HL-60 (cell line): ENCODE measurements at regions not wholly inside any gene's neighbourhood (a gene's known extent, or its start where the extent isn't known, plus 50 kb on each side); places are given as distances from the start of the nearest gene placed in this dataset.

ENCODE experiments used
- DNase-seq, 2 experiments: peaks; one replicate each; pipeline ENCODE4 v3.0.0-alpha.2; 2010 to 2020; ENCODE audit warnings: low read depth in 1 of 2, low spot score in 1 of 2
- H3K27ac ChIP-seq: fragments of 250-450 bp; sonication (Bioruptor Pico); replicated peaks from 2 replicates; pipeline ENCODE4 v1.5.1; 2020; ENCODE audit warnings: mild to moderate bottlenecking, moderate library complexity
- H3K27me3 ChIP-seq: fragments of 250-450 bp; sonication (Bioruptor Pico); 2 replicates; pipeline ENCODE4 v1.5.1; 2021; ENCODE audit warnings: mild to moderate bottlenecking, moderate library complexity; ENCODE audit not compliant: insufficient read depth, poor library complexity, severe bottlenecking
- H3K4me3 ChIP-seq: replicated peaks from 2 replicates; pipeline ENCODE4 v1.5.1; 2011; ENCODE audit warnings: mild to moderate bottlenecking, control low read depth, low read length; ENCODE audit not compliant: insufficient read depth
- GABPA ChIP-seq: IDR thresholded peaks from 2 replicates; pipeline ENCODE4 v1.6.1; 2012; ENCODE audit warnings: low read depth
- POLR2AphosphoS5 ChIP-seq: IDR thresholded peaks from 2 replicates; pipeline ENCODE4 v1.6.1; 2012; ENCODE audit warnings: low read depth
- SPI1 ChIP-seq: IDR thresholded peaks from 2 replicates; pipeline ENCODE4 v1.6.1; 2012; ENCODE audit warnings: low read depth, mild to moderate bottlenecking, borderline replicate concordance
- TF ChIP-seq, protein P1 (sequence below): IDR thresholded peaks from 2 replicates; pipeline ENCODE4 v1.6.1; 2012; ENCODE audit warnings: low read depth; ENCODE audit not compliant: insufficient replicate concordance
- TF ChIP-seq, protein P2 (sequence below): IDR thresholded peaks from one replicate; pipeline ENCODE4 v1.5.1; 2011; ENCODE audit warnings: low read length, control low read depth, inconsistent platforms; ENCODE audit not compliant: insufficient read depth

GRCh38 chr4:148717988-148718387, 275.8 kb upstream of the NR3C2 start:
- no peak for TF ChIP-seq GABPA
- no peak for TF ChIP-seq SPI1
- TF ChIP-seq POLR2AphosphoS5: no peak
- TF ChIP-seq, protein P1, sequence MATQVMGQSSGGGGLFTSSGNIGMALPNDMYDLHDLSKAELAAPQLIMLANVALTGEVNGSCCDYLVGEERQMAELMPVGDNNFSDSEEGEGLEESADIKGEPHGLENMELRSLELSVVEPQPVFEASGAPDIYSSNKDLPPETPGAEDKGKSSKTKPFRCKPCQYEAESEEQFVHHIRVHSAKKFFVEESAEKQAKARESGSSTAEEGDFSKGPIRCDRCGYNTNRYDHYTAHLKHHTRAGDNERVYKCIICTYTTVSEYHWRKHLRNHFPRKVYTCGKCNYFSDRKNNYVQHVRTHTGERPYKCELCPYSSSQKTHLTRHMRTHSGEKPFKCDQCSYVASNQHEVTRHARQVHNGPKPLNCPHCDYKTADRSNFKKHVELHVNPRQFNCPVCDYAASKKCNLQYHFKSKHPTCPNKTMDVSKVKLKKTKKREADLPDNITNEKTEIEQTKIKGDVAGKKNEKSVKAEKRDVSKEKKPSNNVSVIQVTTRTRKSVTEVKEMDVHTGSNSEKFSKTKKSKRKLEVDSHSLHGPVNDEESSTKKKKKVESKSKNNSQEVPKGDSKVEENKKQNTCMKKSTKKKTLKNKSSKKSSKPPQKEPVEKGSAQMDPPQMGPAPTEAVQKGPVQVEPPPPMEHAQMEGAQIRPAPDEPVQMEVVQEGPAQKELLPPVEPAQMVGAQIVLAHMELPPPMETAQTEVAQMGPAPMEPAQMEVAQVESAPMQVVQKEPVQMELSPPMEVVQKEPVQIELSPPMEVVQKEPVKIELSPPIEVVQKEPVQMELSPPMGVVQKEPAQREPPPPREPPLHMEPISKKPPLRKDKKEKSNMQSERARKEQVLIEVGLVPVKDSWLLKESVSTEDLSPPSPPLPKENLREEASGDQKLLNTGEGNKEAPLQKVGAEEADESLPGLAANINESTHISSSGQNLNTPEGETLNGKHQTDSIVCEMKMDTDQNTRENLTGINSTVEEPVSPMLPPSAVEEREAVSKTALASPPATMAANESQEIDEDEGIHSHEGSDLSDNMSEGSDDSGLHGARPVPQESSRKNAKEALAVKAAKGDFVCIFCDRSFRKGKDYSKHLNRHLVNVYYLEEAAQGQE: no peak
- TF ChIP-seq, protein P2, sequence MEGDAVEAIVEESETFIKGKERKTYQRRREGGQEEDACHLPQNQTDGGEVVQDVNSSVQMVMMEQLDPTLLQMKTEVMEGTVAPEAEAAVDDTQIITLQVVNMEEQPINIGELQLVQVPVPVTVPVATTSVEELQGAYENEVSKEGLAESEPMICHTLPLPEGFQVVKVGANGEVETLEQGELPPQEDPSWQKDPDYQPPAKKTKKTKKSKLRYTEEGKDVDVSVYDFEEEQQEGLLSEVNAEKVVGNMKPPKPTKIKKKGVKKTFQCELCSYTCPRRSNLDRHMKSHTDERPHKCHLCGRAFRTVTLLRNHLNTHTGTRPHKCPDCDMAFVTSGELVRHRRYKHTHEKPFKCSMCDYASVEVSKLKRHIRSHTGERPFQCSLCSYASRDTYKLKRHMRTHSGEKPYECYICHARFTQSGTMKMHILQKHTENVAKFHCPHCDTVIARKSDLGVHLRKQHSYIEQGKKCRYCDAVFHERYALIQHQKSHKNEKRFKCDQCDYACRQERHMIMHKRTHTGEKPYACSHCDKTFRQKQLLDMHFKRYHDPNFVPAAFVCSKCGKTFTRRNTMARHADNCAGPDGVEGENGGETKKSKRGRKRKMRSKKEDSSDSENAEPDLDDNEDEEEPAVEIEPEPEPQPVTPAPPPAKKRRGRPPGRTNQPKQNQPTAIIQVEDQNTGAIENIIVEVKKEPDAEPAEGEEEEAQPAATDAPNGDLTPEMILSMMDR: no peak
- DNase-seq: no peak
- Histone ChIP-seq H3K4me3 (no peak overlapping the region), H3K27ac (no peak overlapping the region), H3K27me3 (no peaks in the 10 kb centered on the region)

DNA sequence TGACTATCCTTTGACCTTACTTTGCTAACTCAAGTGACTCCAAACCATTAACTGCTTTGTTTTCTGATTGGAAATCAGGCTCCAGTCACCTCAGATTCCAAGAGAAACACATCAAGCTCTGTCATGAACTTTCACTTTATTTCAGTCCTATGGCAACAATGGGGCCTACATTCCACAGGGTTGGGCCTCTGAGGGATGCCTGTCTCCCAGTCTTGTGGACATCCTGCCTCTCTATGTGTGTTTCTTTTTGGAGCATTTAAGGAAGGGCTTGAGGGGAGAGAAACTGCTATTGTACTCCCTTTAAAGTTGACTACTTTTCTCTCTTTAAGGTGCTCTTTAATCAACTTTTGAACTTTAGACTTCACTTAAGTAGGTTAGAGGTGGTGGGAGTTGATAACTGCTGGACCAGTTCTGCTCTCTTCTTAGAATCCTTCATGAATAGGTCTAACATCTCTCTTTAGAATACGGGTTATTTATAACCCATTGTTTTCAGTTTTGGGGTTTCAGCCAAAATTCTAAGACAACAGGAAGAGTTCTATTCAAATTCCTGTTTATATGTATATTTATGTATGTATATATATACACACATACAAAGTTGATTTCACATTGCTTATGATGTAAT, 274.3 kb upstream of the NR3C2 start:
- no peak for DNase-seq
- Histone ChIP-seq H3K4me3 (no peak overlapping the region), H3K27me3 (no peaks in the 10 kb centered on the region), H3K27ac (no peak overlapping the region)
- TF ChIP-seq, protein P1: no peak
- TF ChIP-seq, protein P2: no peak

DNA sequence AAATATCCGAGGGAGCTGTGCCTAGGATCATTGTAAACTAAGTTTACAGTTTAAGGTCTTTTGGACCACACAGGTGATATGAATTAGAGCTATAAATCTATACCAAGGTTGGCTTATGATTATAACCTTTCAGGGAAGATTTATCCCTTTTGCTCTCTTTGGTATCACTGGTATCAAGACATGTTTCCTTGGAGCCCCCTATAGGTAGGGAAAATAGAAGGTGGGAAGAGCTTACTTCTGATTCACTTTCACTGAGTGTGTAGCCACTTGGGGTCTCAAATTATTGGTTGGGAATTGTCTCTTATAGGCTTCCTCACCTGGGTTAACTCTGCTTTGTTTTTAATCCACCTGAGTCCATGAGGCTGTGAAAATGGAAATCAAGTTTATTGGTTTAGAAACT, 262.1 kb upstream of the NR3C2 start:
- no peak for TF ChIP-seq POLR2AphosphoS5
- TF ChIP-seq GABPA: no peak
- TF ChIP-seq, protein P1: no peak
- no peak for TF ChIP-seq SPI1
- TF ChIP-seq, protein P2: no peak
- no peak overlapping the region for H3K27ac ChIP-seq
- no peaks in the 10 kb centered on the region for H3K27me3 ChIP-seq
- no peak overlapping the region for H3K4me3 ChIP-seq
- DNase-seq: no peak
